Astrocyte (in vitro differentiated cells and primary cell): ENCODE measurements at regions not wholly inside any gene's neighbourhood (a gene's known extent, or its start where the extent isn't known, plus 50 kb on each side); places are given as distances from the start of the nearest gene placed in this dataset.

ENCODE experiments used
- EZH2 ChIP-seq: IDR thresholded peaks from 2 replicates; pipeline ENCODE4 v1.6.1; 2012; ENCODE audit warnings: mild to moderate bottlenecking, low read length, inconsistent platforms; ENCODE audit not compliant: insufficient read depth
- TF ChIP-seq, protein P1 (sequence below): IDR thresholded peaks from 2 replicates; pipeline ENCODE4 v1.5.1; 2011; ENCODE audit warnings: low read depth, mild to moderate bottlenecking, inconsistent platforms, low read length, moderate library complexity; ENCODE audit not compliant: insufficient read depth

DNA sequence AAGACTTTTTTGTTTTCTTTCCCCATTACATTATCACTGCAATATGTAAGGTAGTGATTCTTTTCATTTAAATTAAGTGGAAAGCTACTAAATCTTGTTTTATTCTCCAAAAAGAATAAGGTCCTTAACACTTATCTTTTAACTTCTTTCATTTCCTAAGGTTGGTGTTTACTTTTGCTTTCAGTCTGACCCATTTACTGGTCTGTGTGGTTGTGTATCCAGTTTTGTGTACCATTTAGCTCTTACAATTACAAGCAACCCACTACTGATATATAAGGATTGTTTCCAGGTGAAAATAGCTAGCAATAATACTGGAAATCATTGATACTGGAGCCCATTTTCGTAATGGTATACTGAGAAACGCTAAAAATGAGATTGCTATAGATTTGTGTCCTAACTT lies 123.1 kb upstream of the CXorf66 start:
- no peak for TF ChIP-seq EZH2
- TF ChIP-seq, protein P1, sequence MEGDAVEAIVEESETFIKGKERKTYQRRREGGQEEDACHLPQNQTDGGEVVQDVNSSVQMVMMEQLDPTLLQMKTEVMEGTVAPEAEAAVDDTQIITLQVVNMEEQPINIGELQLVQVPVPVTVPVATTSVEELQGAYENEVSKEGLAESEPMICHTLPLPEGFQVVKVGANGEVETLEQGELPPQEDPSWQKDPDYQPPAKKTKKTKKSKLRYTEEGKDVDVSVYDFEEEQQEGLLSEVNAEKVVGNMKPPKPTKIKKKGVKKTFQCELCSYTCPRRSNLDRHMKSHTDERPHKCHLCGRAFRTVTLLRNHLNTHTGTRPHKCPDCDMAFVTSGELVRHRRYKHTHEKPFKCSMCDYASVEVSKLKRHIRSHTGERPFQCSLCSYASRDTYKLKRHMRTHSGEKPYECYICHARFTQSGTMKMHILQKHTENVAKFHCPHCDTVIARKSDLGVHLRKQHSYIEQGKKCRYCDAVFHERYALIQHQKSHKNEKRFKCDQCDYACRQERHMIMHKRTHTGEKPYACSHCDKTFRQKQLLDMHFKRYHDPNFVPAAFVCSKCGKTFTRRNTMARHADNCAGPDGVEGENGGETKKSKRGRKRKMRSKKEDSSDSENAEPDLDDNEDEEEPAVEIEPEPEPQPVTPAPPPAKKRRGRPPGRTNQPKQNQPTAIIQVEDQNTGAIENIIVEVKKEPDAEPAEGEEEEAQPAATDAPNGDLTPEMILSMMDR = no peak
